Testis (tissue), 2 donors: ENCODE measurements at regions not wholly inside any gene's neighbourhood (a gene's known extent, or its start where the extent isn't known, plus 50 kb on each side); places are given as distances from the start of the nearest gene placed in this dataset.

Experiments
- CTCF ChIP-seq, 3 experiments: fragments of 450-650 bp in 2 of 3; fragments of 200-600 bp in 1 of 3; sonication (generic) in 1 of 3; IDR thresholded peaks; one replicate each; pipeline ENCODE4 v1.5.1; 2016 to 2019; ENCODE audit warnings: antibody characterized with exemption in 3 of 3, mild to moderate bottlenecking in 2 of 3, moderate library complexity in 1 of 3
- POLR2A ChIP-seq: fragments of 450-650 bp; IDR thresholded peaks from one replicate; pipeline ENCODE4 v1.6.1; 2017; ENCODE audit warnings: antibody characterized with exemption, mild to moderate bottlenecking, moderate library complexity

GRCh38 chr2:71962350-71962749 lies 185.3 kb downstream of the CYP26B1 start:
- TF ChIP-seq CTCF (IDR thresholded peaks at IDR 0.05): no peak
- no peak for TF ChIP-seq POLR2A
